Psoas muscle (tissue), 7 donors: ENCODE measurements at regions not wholly inside any gene's neighbourhood (a gene's known extent, or its start where the extent isn't known, plus 50 kb on each side); places are given as distances from the start of the nearest gene placed in this dataset.

Source experiments
- ATAC-seq, 4 donors: fragments of 200-7000 bp; cut with Tn5 transposase; one replicate each; pipeline ENCODE4 v1.9.1; 2020; ENCODE audit warnings: moderate library complexity in 3 of 4, mild to moderate bottlenecking in 2 of 4
- DNase-seq, 2 donors: peaks; one replicate each; pipeline ENCODE4 v3.0.0-alpha.2; 2020
- H3K27ac ChIP-seq: fragments of 200-600 bp; one replicate; pipeline ENCODE4 v1.8.0; 2022
- H3K27me3 ChIP-seq, 3 donors: fragments of 200-600 bp in 1 of 3; one replicate each; pipeline versions ENCODE4 v1.6.1 to v1.8.0; 2013 to 2022; ENCODE audit warnings: low read length in 2 of 3, mild to moderate bottlenecking in 2 of 3, moderate library complexity in 1 of 3; ENCODE audit not compliant: insufficient read depth in 3 of 3
- H3K36me3 ChIP-seq, 2 donors: fragments of 200-600 bp in 1 of 2; one replicate each; pipeline versions ENCODE4 v1.6.1 to v1.8.0; 2013 to 2022; ENCODE audit warnings: low read depth in 1 of 2, mild to moderate bottlenecking in 1 of 2, moderate library complexity in 1 of 2; ENCODE audit not compliant: insufficient read depth in 1 of 2
- H3K4me1 ChIP-seq: fragments of 200-600 bp; one replicate; pipeline ENCODE4 v1.8.0; 2022
- H3K4me3 ChIP-seq: fragments of 200-600 bp; one replicate; pipeline ENCODE4 v1.8.0; 2022; ENCODE audit warnings: mild to moderate bottlenecking
- H3K9me3 ChIP-seq: fragments of 200-600 bp; one replicate; pipeline ENCODE4 v1.8.0; 2022
- WGBS, 3 donors: extraction: QIAGEN DNeasy Blood & Tissue Kit; methylation state at CpG; one replicate each; pipeline versions ENCODE4 v1.1.6 to v1.1.7; 2013; 5-methylcytosine and 5-hydroxymethylcytosine counted together
- intact Hi-C, 2 donors: fragments of 100-400 bp; cut with DNase I; formaldehyde crosslinking; loops; one replicate each; pipeline versions ENCODE4 v1.11.0 to v1.14.2; 2022
- TF ChIP-seq, protein P1 (sequence below): fragments of 200-600 bp; IDR thresholded peaks from one replicate; pipeline ENCODE4 v1.8.0; 2022; ENCODE audit warnings: antibody characterized with exemption
- donor health status: healthy with polysubstance abuse.
- donor health status: DM: no; HTN: no; CAD: no; lungs with moderate emphysema.
- donor health status: Bipolar disorder and iron deficiency.
- donor health status: healthy.
- donor health status: DM: yes; HTN: yes; CAD: no.
- donor health status: DM: no; HTN: no; CAD: no.
- donor health status: DM: yes; HTN: yes; CAD: no.

DNA sequence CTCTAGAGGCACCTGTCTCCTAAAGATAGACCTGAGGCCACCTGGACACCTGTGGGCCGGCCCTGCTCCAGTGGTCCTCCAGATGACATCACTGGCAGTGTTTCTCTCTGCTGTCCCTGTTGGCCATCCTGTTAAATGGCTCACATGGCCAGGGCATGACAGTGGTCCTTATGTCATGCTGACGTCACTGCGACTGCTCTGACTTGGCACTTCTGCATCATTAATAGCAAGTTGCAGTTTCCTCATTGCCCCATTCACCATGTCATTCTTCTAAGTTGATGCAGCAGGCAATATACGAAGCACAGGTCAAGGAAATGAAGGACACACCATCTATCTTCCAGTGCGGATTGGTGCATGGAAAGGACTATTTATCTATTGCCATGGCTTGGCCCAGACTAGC is 1468.5 kb upstream of the TMEM132C start:
- Histone ChIP-seq H3K27ac (no peak overlapping the region), H3K36me3 (no peaks in the 10 kb centered on the region), H3K27me3 (no peaks in the 10 kb centered on the region), H3K4me1 (no peaks in the 10 kb centered on the region), H3K4me3 (no peak overlapping the region), H3K9me3 (no peaks in the 10 kb centered on the region)
- no peak for ATAC-seq
- intact Hi-C loops, result no loop called here
- TF ChIP-seq, protein P1, sequence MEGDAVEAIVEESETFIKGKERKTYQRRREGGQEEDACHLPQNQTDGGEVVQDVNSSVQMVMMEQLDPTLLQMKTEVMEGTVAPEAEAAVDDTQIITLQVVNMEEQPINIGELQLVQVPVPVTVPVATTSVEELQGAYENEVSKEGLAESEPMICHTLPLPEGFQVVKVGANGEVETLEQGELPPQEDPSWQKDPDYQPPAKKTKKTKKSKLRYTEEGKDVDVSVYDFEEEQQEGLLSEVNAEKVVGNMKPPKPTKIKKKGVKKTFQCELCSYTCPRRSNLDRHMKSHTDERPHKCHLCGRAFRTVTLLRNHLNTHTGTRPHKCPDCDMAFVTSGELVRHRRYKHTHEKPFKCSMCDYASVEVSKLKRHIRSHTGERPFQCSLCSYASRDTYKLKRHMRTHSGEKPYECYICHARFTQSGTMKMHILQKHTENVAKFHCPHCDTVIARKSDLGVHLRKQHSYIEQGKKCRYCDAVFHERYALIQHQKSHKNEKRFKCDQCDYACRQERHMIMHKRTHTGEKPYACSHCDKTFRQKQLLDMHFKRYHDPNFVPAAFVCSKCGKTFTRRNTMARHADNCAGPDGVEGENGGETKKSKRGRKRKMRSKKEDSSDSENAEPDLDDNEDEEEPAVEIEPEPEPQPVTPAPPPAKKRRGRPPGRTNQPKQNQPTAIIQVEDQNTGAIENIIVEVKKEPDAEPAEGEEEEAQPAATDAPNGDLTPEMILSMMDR, result no peak
- DNase-seq, result no peak
- WGBS, 3 donors, result 80 to 86% (median 84%) methylated on average over 5 of the region's 5 CpGs

GRCh38 chr12:126807312-126807865 is 1459.6 kb upstream of the TMEM132C start:
- Histone ChIP-seq H3K4me1 (no peaks in the 10 kb centered on the region), H3K4me3 (no peak overlapping the region), H3K27me3 (no peaks in the 10 kb centered on the region), H3K36me3 (no peaks in the 10 kb centered on the region), H3K27ac (no peak overlapping the region), H3K9me3 (no peaks in the 10 kb centered on the region)
- ATAC-seq, result no peak
- TF ChIP-seq, protein P1, result no peak
- intact Hi-C loops, result no loop called here
- DNase-seq, result no peak
- WGBS, 3 donors, result 18 to 23% (median 22%) methylated on average over 4 of the region's 4 CpGs

DNA sequence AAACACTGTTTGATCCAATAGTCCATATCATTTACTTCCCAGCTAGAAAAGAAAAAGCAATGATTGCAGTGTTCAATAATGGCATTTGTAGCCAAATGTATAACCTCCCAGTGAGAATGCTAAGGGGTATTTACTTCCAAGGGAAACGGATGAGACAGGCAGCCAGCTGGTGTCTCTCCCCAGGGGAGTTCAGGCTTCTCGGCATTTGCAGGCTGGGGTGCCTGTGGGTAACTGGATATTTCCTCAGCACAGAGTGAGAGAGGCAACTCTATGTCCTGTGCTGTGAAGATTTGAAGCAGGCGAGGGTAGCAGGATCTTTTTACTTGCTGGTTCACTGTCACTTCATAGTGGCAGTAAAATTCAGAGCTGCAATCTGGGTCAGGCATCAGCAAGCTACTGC is 1455.6 kb upstream of the TMEM132C start:
- TF ChIP-seq, protein P1, result no peak
- H3K9me3 ChIP-seq, result no peaks in the 10 kb centered on the region
- no peak overlapping the region for H3K4me3 ChIP-seq
- intact Hi-C loops, result no loop called here
- H3K36me3 ChIP-seq, result no peaks in the 10 kb centered on the region
- no peak overlapping the region for H3K27ac ChIP-seq
- ATAC-seq, result no peak
- DNase-seq, result no peak
- H3K4me1 ChIP-seq, result no peaks in the 10 kb centered on the region
- H3K27me3 ChIP-seq, result no peaks in the 10 kb centered on the region
- WGBS, 3 donors, result 6 to 8% (median 7%) methylated on average over 3 of the region's 3 CpGs

- no peak for ATAC-seq
- no peaks in the 10 kb centered on the region for H3K9me3 ChIP-seq
- WGBS, 3 donors, result 59 to 83% (median 63%) methylated on average over 2 of the region's 2 CpGs
Measured at GRCh38 chr12:126819554-126819953, 1447.4 kb upstream of the TMEM132C start.

More at GRCh38 chr12:126819554-126819953, 1447.4 kb upstream of the TMEM132C start:
- H3K4me1 ChIP-seq, result no peaks in the 10 kb centered on the region
- TF ChIP-seq, protein P1, result no peak
- H3K27me3 ChIP-seq, result no peaks in the 10 kb centered on the region
- no peak overlapping the region for H3K27ac ChIP-seq
- H3K36me3 ChIP-seq, result no peaks in the 10 kb centered on the region
- intact Hi-C loops, result no loop called here
- DNase-seq, result no peak
- no peak overlapping the region for H3K4me3 ChIP-seq
